ENCODE measurements at regions not wholly inside any gene's neighbourhood (a gene's known extent, or its start where the extent isn't known, plus 50 kb on each side); places are given as distances from the start of the nearest gene placed in this dataset.

DNA sequence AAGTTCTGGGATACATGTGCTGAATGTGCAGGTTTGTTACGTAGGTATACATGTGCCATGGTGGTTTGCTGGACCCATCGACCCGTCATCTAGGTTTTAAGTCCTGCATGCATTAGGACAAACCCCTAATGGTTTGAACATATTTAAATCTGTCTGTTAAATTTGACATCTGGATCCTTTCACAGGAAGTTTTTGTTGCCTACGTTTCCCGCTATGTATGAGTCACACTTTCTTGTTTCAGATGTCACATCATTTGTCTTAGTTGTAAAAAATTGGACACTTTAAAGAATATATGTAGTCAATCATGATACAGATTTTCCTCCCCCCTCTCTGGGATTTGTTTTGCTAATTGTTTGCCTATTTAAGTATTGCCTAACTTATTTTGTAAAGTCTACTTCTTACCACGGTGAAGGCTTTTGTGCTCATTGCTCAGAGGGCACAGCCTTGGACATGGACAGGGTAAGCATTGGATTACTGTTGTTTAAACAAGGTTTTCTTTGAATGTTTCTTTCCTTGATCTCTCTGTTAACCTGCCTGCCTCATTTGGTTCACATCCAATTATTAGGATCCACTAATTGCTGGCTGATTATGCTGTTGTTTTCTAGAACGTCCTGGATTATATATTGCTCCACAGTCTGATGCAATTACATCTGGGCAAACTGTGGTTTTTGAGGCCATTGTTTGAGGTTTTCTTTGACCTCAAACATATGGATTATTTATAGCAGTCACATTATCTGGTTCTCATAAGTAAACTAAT, 1441.4 kb downstream of the AACS start:
- Histone ChIP-seq H3K27me3 (ENCODE audit: control insufficient read depth in 2 of 2, insufficient read depth in 1 of 2, low read length in 1 of 2) (no peaks in the 10 kb centered on the region), H3K4me1 (ENCODE audit: control insufficient read depth in 2 of 2, insufficient read depth in 2 of 2, low read length in 2 of 2) (no peaks in the 10 kb centered on the region), H3K36me3 (ENCODE audit: control insufficient read depth in 2 of 2, insufficient read depth in 2 of 2, low read length in 1 of 2) (no peaks in the 10 kb centered on the region), H3K9me3 (ENCODE audit: control insufficient read depth in 2 of 2, insufficient read depth in 1 of 2, low read length in 1 of 2) (no peaks in the 10 kb centered on the region), H3K4me3 (ENCODE audit: low read length in 2 of 2) (no peak overlapping the region), H3K27ac (ENCODE audit: low read depth in 1 of 2, low read length in 1 of 2) (no peak overlapping the region)
- WGBS: 72% methylated on average over 7 of the region's 7 CpGs
- DNase-seq (ENCODE audit: low read depth in 6 of 9, low spot score in 9 of 9): no peak

DNA sequence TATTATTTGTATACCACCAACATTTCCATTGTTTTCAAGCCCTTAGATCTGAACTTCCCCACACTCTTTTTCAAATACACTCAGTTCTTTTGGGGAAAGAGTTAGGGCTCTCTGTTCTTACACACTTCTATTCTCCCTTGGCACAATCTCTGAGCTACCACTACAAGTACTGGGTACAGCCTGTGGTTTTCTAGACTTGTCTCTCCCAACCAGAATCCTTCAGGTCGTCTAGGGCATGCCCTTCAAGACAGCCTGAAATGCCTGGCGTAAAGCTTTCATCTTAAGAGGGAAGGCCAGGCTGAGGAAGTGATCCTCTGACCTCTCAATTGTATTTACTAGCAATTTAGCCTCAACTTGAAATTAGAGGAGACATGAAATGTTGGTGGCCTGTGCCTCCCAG, 1442.0 kb downstream of the AACS start:
- Histone ChIP-seq H3K9me3 (ENCODE audit: control insufficient read depth in 2 of 2, insufficient read depth in 1 of 2, low read length in 1 of 2) (no peaks in the 10 kb centered on the region), H3K4me1 (ENCODE audit: control insufficient read depth in 2 of 2, insufficient read depth in 2 of 2, low read length in 2 of 2) (no peaks in the 10 kb centered on the region), H3K27me3 (ENCODE audit: control insufficient read depth in 2 of 2, insufficient read depth in 1 of 2, low read length in 1 of 2) (no peaks in the 10 kb centered on the region), H3K27ac (ENCODE audit: low read depth in 1 of 2, low read length in 1 of 2) (no peak overlapping the region), H3K4me3 (ENCODE audit: low read length in 2 of 2) (no peak overlapping the region), H3K36me3 (ENCODE audit: control insufficient read depth in 2 of 2, insufficient read depth in 2 of 2, low read length in 1 of 2) (no peaks in the 10 kb centered on the region)
- DNase-seq (ENCODE audit: low read depth in 6 of 9, low spot score in 9 of 9): no peak
- 60% methylated on average over 2 of the region's 2 CpGs for WGBS

DNA sequence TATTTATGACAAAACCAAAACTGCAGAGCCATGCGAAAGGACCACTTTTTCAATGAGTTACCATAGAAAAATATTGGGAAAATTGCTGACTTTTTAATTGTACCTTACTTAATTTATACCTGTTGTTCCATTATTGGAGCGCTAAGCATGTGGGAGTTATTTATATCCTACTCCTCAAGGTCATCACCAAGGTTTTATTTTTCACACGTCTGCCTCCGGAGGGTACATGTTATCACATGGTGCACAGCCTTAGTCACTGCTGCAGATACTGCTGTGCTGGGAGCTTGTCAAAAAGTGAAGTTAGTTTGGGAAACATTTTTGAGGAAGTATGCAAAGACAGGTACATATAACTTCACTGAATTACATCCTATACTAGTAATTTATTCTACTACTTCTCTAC, 1444.3 kb downstream of the AACS start:
- Histone ChIP-seq H3K27me3 (ENCODE audit: control insufficient read depth in 2 of 2, insufficient read depth in 1 of 2, low read length in 1 of 2) (no peaks in the 10 kb centered on the region), H3K4me3 (ENCODE audit: low read length in 2 of 2) (no peak overlapping the region), H3K27ac (ENCODE audit: low read depth in 1 of 2, low read length in 1 of 2) (no peak overlapping the region), H3K36me3 (ENCODE audit: control insufficient read depth in 2 of 2, insufficient read depth in 2 of 2, low read length in 1 of 2) (no peaks in the 10 kb centered on the region), H3K9me3 (ENCODE audit: control insufficient read depth in 2 of 2, insufficient read depth in 1 of 2, low read length in 1 of 2) (no peaks in the 10 kb centered on the region), H3K4me1 (ENCODE audit: control insufficient read depth in 2 of 2, insufficient read depth in 2 of 2, low read length in 2 of 2) (no peaks in the 10 kb centered on the region)
- DNase-seq (ENCODE audit: low read depth in 6 of 9, low spot score in 9 of 9): no peak
- WGBS: 49% methylated on average over 4 of the region's 4 CpGs

DNA sequence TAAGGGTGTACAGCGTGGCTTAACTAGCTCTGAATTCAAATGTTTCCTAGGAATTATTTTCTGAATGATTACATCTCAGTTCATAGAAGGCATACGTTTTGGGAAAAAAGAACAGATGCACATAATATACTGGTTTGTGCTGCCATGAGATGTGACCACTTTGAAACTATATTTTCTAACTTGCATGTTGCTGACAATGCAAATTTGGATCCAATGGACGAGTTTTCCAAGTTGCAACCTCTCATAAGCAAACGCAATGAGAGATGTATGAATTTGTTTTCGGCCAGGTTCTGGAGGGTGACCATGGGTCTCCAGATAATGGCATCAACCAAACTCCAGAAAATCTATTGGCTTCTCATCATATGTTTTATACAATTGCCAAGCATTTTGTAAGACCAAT, 1445.4 kb downstream of the AACS start:
- H3K4me1 ChIP-seq (ENCODE audit: control insufficient read depth in 2 of 2, insufficient read depth in 2 of 2, low read length in 2 of 2): no peaks in the 10 kb centered on the region
- no peaks in the 10 kb centered on the region for H3K27me3 ChIP-seq (ENCODE audit: control insufficient read depth in 2 of 2, insufficient read depth in 1 of 2, low read length in 1 of 2)
- no peaks in the 10 kb centered on the region for H3K36me3 ChIP-seq (ENCODE audit: control insufficient read depth in 2 of 2, insufficient read depth in 2 of 2, low read length in 1 of 2)
- WGBS: 90% methylated on average over 5 of the region's 5 CpGs
- no peaks in the 10 kb centered on the region for H3K9me3 ChIP-seq (ENCODE audit: control insufficient read depth in 2 of 2, insufficient read depth in 1 of 2, low read length in 1 of 2)
- no peak for DNase-seq (ENCODE audit: low read depth in 6 of 9, low spot score in 9 of 9)
- H3K4me3 ChIP-seq (ENCODE audit: low read length in 2 of 2): no peak overlapping the region
- no peak overlapping the region for H3K27ac ChIP-seq (ENCODE audit: low read depth in 1 of 2, low read length in 1 of 2)

DNA sequence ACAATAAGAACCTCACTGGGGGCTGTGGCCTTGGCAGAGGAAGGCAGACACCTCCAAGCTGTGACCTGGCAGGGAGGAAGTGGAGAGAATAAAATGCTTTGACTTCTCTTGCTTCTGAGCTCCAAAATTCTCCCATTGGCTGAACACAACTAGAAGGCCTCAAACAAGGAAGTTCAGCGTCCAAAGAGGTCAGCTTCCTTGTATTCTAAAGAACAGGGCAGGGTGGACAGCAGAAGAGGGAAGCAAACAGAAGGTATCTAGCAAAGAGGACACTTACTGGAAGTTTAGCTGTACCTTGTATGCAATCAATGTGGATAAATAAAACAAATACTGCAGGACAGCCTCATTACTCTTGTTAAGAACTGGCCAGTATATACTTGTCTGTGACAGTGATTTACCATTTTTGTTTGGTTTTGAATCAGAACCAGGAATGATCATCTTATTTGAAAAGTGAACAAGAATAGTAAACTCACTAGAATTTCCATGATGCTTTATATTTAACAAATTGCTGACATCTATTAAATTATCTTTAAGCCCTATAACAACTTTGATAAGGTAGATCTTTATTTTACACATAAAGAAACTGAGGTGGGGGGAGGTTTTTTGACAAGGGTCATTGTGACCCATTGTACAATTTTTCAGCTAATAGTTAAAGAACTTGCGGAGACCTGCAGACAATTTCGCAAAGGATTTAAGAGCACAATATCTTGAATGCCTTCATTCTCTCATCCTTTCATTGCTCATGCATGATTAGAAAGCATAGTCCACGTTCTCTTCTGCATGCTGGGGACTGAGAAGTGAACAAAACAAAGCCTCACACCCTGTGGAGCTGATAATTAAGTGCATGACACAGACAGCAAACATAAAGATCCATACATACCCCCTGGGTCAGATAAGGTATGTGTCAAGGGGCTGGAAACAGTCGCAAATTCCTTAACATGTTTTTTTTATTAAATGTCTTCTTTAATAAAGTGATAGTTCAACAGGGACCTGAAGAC, 1448.0 kb downstream of the AACS start:
- no peak overlapping the region for H3K4me3 ChIP-seq (ENCODE audit: low read length in 2 of 2)
- no peaks in the 10 kb centered on the region for H3K36me3 ChIP-seq (ENCODE audit: control insufficient read depth in 2 of 2, insufficient read depth in 2 of 2, low read length in 1 of 2)
- no peak for DNase-seq (ENCODE audit: low read depth in 6 of 9, low spot score in 9 of 9)
- no peaks in the 10 kb centered on the region for H3K27me3 ChIP-seq (ENCODE audit: control insufficient read depth in 2 of 2, insufficient read depth in 1 of 2, low read length in 1 of 2)
- H3K27ac ChIP-seq (ENCODE audit: low read depth in 1 of 2, low read length in 1 of 2): no peak overlapping the region
- WGBS: 77% methylated on average over 5 of the region's 5 CpGs
- no peaks in the 10 kb centered on the region for H3K9me3 ChIP-seq (ENCODE audit: control insufficient read depth in 2 of 2, insufficient read depth in 1 of 2, low read length in 1 of 2)
- H3K4me1 ChIP-seq (ENCODE audit: control insufficient read depth in 2 of 2, insufficient read depth in 2 of 2, low read length in 2 of 2): no peaks in the 10 kb centered on the region

DNA sequence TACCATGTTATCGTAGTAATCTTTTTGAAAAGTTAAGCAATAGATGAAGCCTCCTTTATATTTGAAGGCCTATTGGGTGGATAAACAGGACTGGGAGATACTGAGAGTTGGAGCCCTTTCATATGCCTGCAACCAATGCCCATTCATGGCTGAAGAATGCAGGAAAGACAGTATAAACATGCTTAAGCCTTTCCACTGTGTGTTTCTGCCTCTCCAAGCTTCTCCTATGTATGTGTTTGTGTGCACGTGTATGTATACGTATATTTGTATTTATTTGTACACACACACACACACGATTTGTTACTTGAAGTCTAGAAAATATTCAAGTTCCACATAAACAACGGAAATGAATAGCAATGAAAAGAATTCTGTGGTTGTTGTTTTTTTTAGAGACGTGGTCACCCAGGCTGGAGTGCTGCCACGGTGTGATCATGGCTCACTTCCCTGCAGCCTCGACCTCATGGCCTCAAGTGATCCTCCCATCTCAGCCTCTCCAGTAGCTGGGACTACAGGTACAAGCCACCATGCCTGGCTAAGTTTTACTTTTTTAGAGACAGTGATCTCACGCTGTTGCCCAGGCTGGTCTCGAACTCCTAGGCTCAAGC, 1453.5 kb downstream of the AACS start:
- no peaks in the 10 kb centered on the region for H3K27me3 ChIP-seq (ENCODE audit: control insufficient read depth in 2 of 2, insufficient read depth in 1 of 2, low read length in 1 of 2)
- H3K4me3 ChIP-seq (ENCODE audit: low read length in 2 of 2): no peak overlapping the region
- no peaks in the 10 kb centered on the region for H3K4me1 ChIP-seq (ENCODE audit: control insufficient read depth in 2 of 2, insufficient read depth in 2 of 2, low read length in 2 of 2)
- H3K9me3 ChIP-seq (ENCODE audit: control insufficient read depth in 2 of 2, insufficient read depth in 1 of 2, low read length in 1 of 2): no peaks in the 10 kb centered on the region
- WGBS: 92% methylated on average over 10 of the region's 10 CpGs
- no peak overlapping the region for H3K27ac ChIP-seq (ENCODE audit: low read depth in 1 of 2, low read length in 1 of 2)
- DNase-seq (ENCODE audit: low read depth in 6 of 9, low spot score in 9 of 9): no peak
- no peaks in the 10 kb centered on the region for H3K36me3 ChIP-seq (ENCODE audit: control insufficient read depth in 2 of 2, insufficient read depth in 2 of 2, low read length in 1 of 2)

DNA sequence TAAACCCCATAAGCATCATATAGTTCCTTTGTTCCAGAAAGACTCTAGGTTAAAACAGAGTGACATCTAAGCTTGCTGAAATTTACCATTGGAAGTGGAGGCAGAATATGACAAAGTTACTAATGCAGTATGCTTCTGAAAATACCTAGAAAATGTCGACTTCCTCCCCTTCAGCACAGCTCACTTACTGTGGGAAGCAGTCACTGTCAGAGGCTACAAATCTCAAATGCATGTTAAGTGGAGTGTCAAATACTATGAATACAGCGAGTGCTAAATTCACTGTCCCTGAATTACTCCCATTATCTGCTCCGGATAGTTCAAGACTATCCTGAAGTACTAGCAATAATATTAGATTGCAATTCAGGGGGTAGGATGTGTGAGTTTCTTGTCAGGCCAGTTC, 1454.6 kb downstream of the AACS start:
- Histone ChIP-seq H3K27ac (ENCODE audit: low read depth in 1 of 2, low read length in 1 of 2) (no peak overlapping the region), H3K36me3 (ENCODE audit: control insufficient read depth in 2 of 2, insufficient read depth in 2 of 2, low read length in 1 of 2) (no peaks in the 10 kb centered on the region), H3K9me3 (ENCODE audit: control insufficient read depth in 2 of 2, insufficient read depth in 1 of 2, low read length in 1 of 2) (no peaks in the 10 kb centered on the region), H3K4me3 (ENCODE audit: low read length in 2 of 2) (no peak overlapping the region), H3K27me3 (ENCODE audit: control insufficient read depth in 2 of 2, insufficient read depth in 1 of 2, low read length in 1 of 2) (no peaks in the 10 kb centered on the region), H3K4me1 (ENCODE audit: control insufficient read depth in 2 of 2, insufficient read depth in 2 of 2, low read length in 2 of 2) (no peaks in the 10 kb centered on the region)
- DNase-seq (ENCODE audit: low read depth in 6 of 9, low spot score in 9 of 9): no peak
- 67% methylated on average over 3 of the region's 3 CpGs for WGBS

DNA sequence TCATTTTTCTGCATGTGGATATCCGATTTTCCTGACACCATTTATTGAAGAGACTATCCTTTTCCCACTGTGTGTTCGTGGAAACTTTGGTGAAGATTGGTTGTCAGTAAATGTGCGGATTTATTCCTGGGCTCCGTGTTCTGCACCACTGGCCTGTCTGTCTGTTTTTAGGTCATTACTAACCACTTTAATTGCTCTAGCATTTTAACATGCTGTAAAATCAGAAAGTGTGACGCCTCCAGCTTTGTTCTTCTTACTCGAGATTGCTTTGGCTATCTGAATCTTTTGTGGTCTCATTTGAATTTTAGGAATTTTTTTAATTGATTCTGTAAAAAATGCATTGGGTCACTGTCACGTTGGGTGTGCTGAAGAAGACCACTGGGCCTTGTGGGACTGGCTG, 1458.7 kb downstream of the AACS start:
- no peaks in the 10 kb centered on the region for H3K36me3 ChIP-seq (ENCODE audit: control insufficient read depth in 2 of 2, insufficient read depth in 2 of 2, low read length in 1 of 2)
- no peaks in the 10 kb centered on the region for H3K9me3 ChIP-seq (ENCODE audit: control insufficient read depth in 2 of 2, insufficient read depth in 1 of 2, low read length in 1 of 2)
- H3K4me3 ChIP-seq (ENCODE audit: low read length in 2 of 2): no peak overlapping the region
- 89% methylated on average over 7 of the region's 7 CpGs for WGBS
- no peak for DNase-seq (ENCODE audit: low read depth in 6 of 9, low spot score in 9 of 9)
- H3K27ac ChIP-seq (ENCODE audit: low read depth in 1 of 2, low read length in 1 of 2): no peak overlapping the region
- H3K27me3 ChIP-seq (ENCODE audit: control insufficient read depth in 2 of 2, insufficient read depth in 1 of 2, low read length in 1 of 2): no peaks in the 10 kb centered on the region
- H3K4me1 ChIP-seq (ENCODE audit: control insufficient read depth in 2 of 2, insufficient read depth in 2 of 2, low read length in 2 of 2): no peaks in the 10 kb centered on the region

DNA sequence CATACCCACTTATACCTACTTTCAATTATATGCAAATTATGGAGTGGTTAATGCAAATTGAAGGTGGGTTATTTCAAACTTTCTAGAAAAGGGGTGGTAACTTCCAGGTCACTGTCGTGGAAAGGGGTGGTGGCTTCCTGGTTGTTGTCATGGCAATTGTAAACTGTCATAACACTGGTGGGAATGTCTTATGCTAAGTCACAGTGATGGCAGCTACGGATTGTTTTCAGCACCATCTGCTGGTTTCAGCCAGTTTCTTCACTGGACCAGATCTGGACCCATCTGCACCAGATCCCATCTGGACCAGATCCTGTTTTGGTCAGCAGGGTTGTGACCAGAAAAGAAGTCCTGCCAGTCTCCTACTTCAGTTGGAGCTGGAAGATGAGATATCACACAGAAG, 1469.3 kb downstream of the AACS start:
- DNase-seq (ENCODE audit: low read depth in 6 of 9, low spot score in 9 of 9): no peak
- no peaks in the 10 kb centered on the region for H3K9me3 ChIP-seq (ENCODE audit: control insufficient read depth in 2 of 2, insufficient read depth in 1 of 2, low read length in 1 of 2)
- no peaks in the 10 kb centered on the region for H3K4me1 ChIP-seq (ENCODE audit: control insufficient read depth in 2 of 2, insufficient read depth in 2 of 2, low read length in 2 of 2)
- no peak overlapping the region for H3K27ac ChIP-seq (ENCODE audit: low read depth in 1 of 2, low read length in 1 of 2)
- no peak overlapping the region for H3K4me3 ChIP-seq (ENCODE audit: low read length in 2 of 2)
- WGBS: 80% methylated on average over 2 of the region's 2 CpGs
- no peaks in the 10 kb centered on the region for H3K27me3 ChIP-seq (ENCODE audit: control insufficient read depth in 2 of 2, insufficient read depth in 1 of 2, low read length in 1 of 2)
- H3K36me3 ChIP-seq (ENCODE audit: control insufficient read depth in 2 of 2, insufficient read depth in 2 of 2, low read length in 1 of 2): no peaks in the 10 kb centered on the region
